RWPE2 (cell line): ENCODE measurements at regions not wholly inside any gene's neighbourhood (a gene's known extent, or its start where the extent isn't known, plus 50 kb on each side); places are given as distances from the start of the nearest gene placed in this dataset.

Experiments
- ATAC-seq: fragments of 200-7000 bp; cut with Tn5 transposase; 3 replicates; pipeline ENCODE4 v1.9.1; 2021; ENCODE audit warnings: low read depth
- DNase-seq: peaks from one replicate; pipeline ENCODE4 v3.0.0-alpha.2; 2020; ENCODE audit warnings: low spot score
- H3K27ac ChIP-seq: fragments of 450-650 bp; 2 replicates; pipeline ENCODE4 v1.5.1; 2017; ENCODE audit warnings: mild to moderate bottlenecking; ENCODE audit not compliant: poor library complexity, severe bottlenecking
- H3K27me3 ChIP-seq: fragments of 250-450 bp; sonication (Bioruptor Pico); 2 replicates; pipeline ENCODE4 v1.5.1; 2021; ENCODE audit warnings: mild to moderate bottlenecking, moderate library complexity; ENCODE audit not compliant: insufficient read depth, poor library complexity, severe bottlenecking
- H3K36me3 ChIP-seq: fragments of 250-450 bp; sonication (Bioruptor Pico); 2 replicates; pipeline ENCODE4 v1.5.1; 2020; ENCODE audit warnings: low read depth, mild to moderate bottlenecking, moderate library complexity
- H3K4me1 ChIP-seq: fragments of 250-450 bp; sonication (Bioruptor Pico); 2 replicates; pipeline ENCODE4 v1.5.1; 2021; ENCODE audit warnings: mild to moderate bottlenecking, moderate library complexity; ENCODE audit not compliant: insufficient read depth, poor library complexity, severe bottlenecking
- H3K4me3 ChIP-seq: fragments of 250-450 bp; sonication (Bioruptor Pico); 2 replicates; pipeline ENCODE4 v1.5.1; 2021; ENCODE audit warnings: mild to moderate bottlenecking, moderate library complexity; ENCODE audit not compliant: severe bottlenecking
- H3K9me3 ChIP-seq: fragments of 250-450 bp; sonication (Bioruptor Pico); 2 replicates; pipeline ENCODE4 v1.5.1; 2021; ENCODE audit warnings: mild to moderate bottlenecking, moderate library complexity; ENCODE audit not compliant: severe bottlenecking
- CTCF ChIP-seq: fragments of 450-650 bp; IDR thresholded peaks from one replicate; pipeline ENCODE4 v1.5.1; 2017; ENCODE audit warnings: mild to moderate bottlenecking, moderate library complexity; ENCODE audit not compliant: poor library complexity, severe bottlenecking

- Histone ChIP-seq H3K4me3 (no peak overlapping the region), H3K36me3 (no peaks in the 10 kb centered on the region), H3K27ac (no peak overlapping the region), H3K27me3 (peaks cover under 1% of the 10 kb centered on the region), H3K4me1 (peaks cover 10% of the 10 kb centered on the region), H3K9me3 (no peaks in the 10 kb centered on the region)
- DNase-seq, result no peak
- ATAC-seq, result no peak
- no peak for TF ChIP-seq CTCF
Measured at GRCh38 chr14:101411779-101412178, 149.5 kb upstream of the DIO3 start.

GRCh38 chr14:101412739-101413138 lies 148.6 kb upstream of the DIO3 start:
- peaks cover 10% of the 10 kb centered on the region for H3K4me1 ChIP-seq
- ATAC-seq (peak; percentile 84), DNase-seq (no peak)
- no peaks in the 10 kb centered on the region for H3K36me3 ChIP-seq
- H3K9me3 ChIP-seq, result no peaks in the 10 kb centered on the region
- peaks cover 5% of the 10 kb centered on the region for H3K27me3 ChIP-seq
- TF ChIP-seq CTCF, result no peak
- H3K4me3 ChIP-seq, result no peak overlapping the region
- no peak overlapping the region for H3K27ac ChIP-seq

- Histone ChIP-seq H3K27me3 (peaks cover 25% of the 10 kb centered on the region), H3K4me3 (no peak overlapping the region), H3K36me3 (no peaks in the 10 kb centered on the region), H3K9me3 (peaks cover 5% of the 10 kb centered on the region), H3K27ac (no peak overlapping the region), H3K4me1 (peaks cover 7% of the 10 kb centered on the region)
- TF ChIP-seq CTCF, result no peak
- ATAC-seq (no peak), DNase-seq (no peak)
Measured at GRCh38 chr14:101417434-101417833, 143.9 kb upstream of the DIO3 start.

GRCh38 chr14:101418601-101419000 lies 142.7 kb upstream of the DIO3 start:
- H3K4me3 ChIP-seq, result no peak overlapping the region
- H3K9me3 ChIP-seq, result peaks cover 5% of the 10 kb centered on the region
- H3K27me3 ChIP-seq, result peaks cover 30% of the 10 kb centered on the region
- no peak for TF ChIP-seq CTCF
- no peak overlapping the region for H3K27ac ChIP-seq
- no peak for ATAC-seq
- DNase-seq, result no peak
- H3K4me1 ChIP-seq, result no peaks in the 10 kb centered on the region
- no peaks in the 10 kb centered on the region for H3K36me3 ChIP-seq

GRCh38 chr14:101426466-101426865 lies 134.8 kb upstream of the DIO3 start:
- TF ChIP-seq CTCF, result no peak
- H3K4me3 ChIP-seq, result no peak overlapping the region
- no peaks in the 10 kb centered on the region for H3K9me3 ChIP-seq
- H3K4me1 ChIP-seq, result peaks cover 6% of the 10 kb centered on the region
- no peaks in the 10 kb centered on the region for H3K36me3 ChIP-seq
- ATAC-seq, result no peak
- H3K27me3 ChIP-seq, result peaks cover 17% of the 10 kb centered on the region
- no peak overlapping the region for H3K27ac ChIP-seq
- no peak for DNase-seq
